ENCODE measurements at regions not wholly inside any gene's neighbourhood (a gene's known extent, or its start where the extent isn't known, plus 50 kb on each side); places are given as distances from the start of the nearest gene placed in this dataset.
"Not testable (repeated sequence)": the region's sequence is repeated elsewhere in the genome, so short reads cannot be mapped to it uniquely, and the experiment has no call there.

DNA sequence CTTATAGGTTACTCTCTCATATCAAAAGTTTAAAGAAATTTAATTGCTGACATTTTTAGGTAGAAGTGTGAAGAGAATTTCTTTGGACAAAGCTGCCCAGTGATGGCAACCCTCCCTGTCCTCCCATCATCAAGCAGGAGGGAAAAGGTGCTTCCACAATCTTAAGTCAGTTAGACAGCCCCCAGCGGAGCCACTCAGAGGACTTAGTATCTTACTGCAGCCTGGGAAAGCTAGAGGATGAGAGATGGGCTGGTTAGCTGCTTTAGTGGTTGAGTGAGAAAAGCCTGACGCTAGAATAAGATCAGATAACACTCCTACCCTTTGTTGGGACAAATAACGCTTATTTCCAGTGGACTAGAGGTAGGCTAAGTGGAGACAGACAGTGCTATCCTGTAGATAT lies 227.1 kb downstream of the RFPL4B start:
- no peak for DNase-seq (ENCODE audit: low read depth in 4 of 4, low spot score in 3 of 4)

DNA sequence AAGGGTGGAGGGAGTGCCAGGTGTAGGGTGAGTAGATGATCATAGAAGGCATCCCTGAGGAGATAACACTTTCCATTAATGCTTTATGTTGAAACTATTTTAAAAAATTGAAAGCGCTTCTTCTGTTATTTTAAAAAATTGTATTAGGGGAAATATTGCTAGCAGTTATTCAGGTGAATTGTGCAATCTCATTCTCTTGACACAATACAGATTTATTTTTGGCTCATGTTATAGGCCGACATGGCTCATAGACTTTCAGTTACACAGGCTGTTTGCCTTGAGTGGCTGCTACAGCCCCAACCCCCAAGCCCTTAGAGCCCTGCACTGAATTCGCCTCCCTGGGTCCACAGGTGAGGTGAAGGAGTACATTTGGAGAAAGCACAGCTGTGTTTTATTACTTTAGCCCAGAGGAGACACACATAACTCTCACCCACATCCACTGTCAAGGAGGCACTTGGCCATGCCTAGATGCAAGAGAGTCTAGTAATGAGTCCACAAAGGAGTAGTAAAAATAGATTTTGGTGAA lies 228.2 kb downstream of the RFPL4B start:
- DNase-seq (ENCODE audit: low read depth in 4 of 4, low spot score in 3 of 4): no peak

- no peak for DNase-seq (ENCODE audit: low read depth in 4 of 4, low spot score in 3 of 4)
These were observed 229.3 kb downstream of the RFPL4B start for GRCh38 chr6:112576423-112576822.

GRCh38 chr6:112579601-112580000 lies 232.5 kb downstream of the RFPL4B start:
- no peak for DNase-seq (ENCODE audit: low read depth in 4 of 4, low spot score in 3 of 4)

DNA sequence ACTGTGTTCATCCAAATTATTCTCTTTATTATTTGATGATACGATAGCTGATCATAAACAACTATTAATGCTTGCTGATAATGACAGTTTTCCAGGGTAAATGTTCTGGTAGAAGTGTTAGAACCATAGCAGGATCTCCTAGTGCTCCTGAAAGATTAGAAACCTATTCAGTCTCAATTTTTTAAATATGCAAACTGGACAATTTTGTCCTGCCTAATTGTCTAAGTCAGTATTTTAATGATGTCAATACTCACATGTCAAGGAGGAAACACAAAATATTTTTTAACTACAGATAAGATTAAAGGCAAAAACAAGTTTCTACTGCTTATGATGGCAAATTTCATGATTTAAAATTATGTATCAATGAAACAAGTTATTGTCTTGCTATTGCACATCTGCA lies 233.9 kb downstream of the RFPL4B start:
- no peak for DNase-seq (ENCODE audit: low read depth in 4 of 4, low spot score in 3 of 4)

DNA sequence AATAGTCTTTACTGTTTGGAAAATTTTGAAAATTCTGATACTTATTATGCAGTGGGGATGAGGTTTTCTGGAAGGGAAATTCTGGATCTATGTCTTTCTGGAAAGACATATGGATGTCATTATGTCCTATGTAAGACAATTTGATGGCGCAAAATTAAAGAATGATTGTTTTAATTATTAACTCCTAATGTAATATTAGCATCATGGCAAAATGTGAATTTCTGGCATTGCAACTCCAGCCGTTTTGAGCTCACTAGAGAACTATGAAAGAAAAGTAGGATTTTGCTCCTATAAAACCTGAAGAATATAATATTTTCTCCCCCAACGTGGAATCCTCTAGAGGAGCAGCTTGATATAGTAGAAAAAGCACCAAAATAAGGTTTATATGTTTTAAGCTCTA lies 243.2 kb downstream of the RFPL4B start:
- no peak for DNase-seq (ENCODE audit: low read depth in 4 of 4, low spot score in 3 of 4)

- no peak for DNase-seq (ENCODE audit: low read depth in 4 of 4, low spot score in 3 of 4)
These were observed 244.2 kb downstream of the RFPL4B start for GRCh38 chr6:112591329-112591728.

GRCh38 chr6:112592159-112592558 lies 245.0 kb downstream of the RFPL4B start:
- no peak for DNase-seq (ENCODE audit: low read depth in 4 of 4, low spot score in 3 of 4)

DNA sequence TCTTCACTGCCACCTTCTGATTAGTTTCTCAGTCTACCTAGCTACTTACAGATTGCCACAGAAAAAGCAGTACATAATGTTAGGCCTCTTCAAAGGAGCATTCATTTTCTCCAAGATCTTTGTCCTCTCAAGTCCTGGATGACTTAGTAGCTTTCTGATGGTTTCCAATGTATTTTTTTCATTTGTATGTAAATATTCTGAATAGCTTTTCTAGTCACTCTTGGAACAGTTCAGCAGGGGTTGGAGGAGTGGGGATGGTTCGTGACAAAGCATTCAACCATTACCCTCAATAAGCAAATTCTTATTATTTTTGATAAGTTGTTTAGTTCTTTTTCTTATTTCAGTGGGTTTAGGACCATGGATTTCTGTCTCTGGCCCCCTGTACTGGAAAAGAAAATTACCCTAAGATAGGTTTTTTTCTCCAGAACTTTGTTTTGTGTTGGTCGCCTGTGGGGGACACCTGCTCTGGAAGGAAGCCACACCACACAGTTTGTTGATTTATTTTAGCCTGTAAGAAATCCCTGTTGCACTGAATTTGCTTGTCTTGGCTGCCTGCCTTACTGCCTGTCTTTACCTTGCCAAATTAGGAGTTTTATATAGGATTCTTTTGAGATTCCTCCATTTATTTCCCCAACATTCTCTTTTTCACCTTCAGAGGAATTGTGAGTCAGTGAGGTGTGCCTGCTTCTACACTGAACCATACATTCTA lies 247.9 kb downstream of the RFPL4B start:
- no peak for DNase-seq (ENCODE audit: low read depth in 4 of 4, low spot score in 3 of 4)

DNA sequence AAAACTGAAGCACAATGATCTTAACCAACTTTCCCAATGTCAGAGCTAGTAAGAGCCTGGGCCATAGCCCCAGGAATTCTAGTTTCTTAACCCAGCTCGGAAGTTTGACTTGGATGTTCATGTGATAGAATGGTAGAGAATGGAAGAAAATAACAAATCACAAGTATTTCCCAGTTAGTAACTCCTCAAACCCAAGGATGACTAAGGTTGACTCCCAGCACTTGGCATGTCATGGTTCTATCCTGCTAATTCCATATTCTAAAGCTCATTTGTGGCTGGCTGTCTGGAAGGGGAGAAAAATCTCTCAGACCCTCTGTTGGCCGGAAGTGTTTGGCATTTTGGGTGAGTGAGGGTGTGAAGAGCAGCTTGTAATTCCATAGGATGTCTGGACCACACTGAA lies 248.7 kb downstream of the RFPL4B start:
- DNase-seq (ENCODE audit: low read depth in 4 of 4, low spot score in 3 of 4): no peak

- no peak for DNase-seq (ENCODE audit: low read depth in 4 of 4, low spot score in 3 of 4)
These were observed 250.0 kb downstream of the RFPL4B start for GRCh38 chr6:112597176-112597575.

DNA sequence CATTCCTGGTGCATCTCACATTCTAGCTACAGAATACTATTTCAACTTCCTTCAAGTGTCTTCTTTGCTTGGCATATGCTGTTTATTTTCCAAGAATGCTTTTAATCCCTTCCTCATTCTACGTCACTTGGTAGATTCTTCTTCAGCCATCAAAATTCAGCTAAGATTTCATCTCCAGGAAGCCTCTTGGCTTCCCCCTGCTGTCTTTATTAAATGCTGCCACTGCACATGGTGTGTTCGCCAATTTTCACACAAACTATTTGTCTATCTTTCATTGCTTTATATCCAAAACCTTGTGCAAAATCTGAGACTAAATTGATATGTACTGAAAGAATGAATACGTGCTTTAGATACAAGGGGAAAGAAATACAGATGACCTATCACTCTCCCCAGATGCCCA lies 253.0 kb downstream of the RFPL4B start:
- DNase-seq (ENCODE audit: low read depth in 4 of 4, low spot score in 3 of 4): no peak

DNA sequence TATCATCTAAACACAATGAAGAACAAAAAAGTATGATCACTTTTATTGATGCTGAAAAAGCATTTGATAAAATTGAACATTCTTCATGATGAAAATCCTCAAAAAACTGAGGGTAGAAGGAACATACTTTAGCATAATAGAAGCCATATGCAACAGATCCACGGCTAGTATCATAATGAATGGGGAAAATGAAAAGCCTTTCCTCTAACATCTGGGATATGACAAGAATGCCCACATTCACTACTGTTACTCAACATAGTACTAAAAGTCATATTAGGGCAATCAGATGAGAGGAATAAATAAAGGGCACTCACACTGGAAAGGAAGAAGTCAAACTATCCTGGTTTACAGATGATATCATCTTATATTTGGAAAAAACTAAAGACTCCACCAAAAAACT lies 256.6 kb downstream of the RFPL4B start:
- DNase-seq (ENCODE audit: low read depth in 4 of 4, low spot score in 3 of 4): no peak

DNA sequence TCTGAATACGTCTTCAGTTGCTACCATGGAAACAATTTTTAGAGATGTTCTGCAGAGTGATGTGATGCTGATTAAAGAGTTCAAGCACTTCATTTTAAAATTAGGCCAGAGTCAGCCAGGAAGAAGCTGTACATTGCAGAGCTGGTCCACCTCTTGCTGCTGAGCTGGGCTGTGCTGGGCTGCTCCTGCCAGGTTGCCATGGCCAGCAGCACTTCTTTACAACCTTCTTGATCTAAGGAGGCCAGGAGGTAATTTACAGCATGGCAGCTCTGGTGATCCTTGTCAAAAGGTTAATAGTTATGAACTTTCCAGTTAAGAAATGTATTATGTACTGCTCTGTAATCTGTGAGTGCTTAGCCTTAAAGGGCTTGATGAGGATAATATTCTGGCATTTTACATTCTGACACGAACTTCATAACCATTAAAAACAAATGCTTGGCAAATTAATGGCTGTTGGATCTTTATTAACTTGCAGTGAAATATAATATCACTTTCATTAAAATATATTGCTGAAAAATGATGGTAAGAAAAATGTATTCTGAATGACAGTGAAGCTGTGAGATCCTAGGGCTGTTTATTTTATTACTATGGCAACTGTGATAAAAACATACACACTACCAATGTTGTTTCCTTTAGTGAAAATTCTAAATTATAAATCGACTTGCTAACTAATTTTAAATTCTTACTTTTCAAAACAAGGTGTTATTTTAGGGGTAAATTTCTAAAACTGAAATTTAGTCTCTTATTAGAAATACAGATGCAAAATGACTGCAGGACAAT lies 259.7 kb downstream of the RFPL4B start:
- peak in 1 of 4 donors; percentile 2 for DNase-seq (ENCODE audit: low read depth in 4 of 4, low spot score in 3 of 4)

DNA sequence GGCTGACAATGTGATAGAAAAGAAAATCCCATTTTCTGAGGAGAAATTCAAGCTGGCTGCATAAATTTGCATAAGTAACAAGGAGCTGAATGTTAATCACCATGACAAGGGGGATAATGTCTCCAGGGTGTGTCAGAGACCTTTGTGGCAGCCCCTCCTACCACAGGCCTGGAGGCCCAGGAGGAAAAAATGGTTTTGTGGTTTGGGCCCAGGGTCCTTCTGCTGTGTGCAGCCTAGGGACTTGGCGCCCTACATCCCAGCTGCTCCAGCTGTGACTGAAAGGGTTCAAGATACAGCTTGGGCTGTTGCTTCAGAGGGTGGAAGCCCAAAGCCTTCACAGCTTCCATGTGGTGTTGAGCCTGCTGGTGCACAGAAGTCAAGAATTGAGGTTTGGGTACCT lies 261.8 kb downstream of the RFPL4B start:
- DNase-seq (ENCODE audit: low read depth in 4 of 4, low spot score in 3 of 4): not testable (repeated sequence)

GRCh38 chr6:112613410-112613809 lies 266.3 kb downstream of the RFPL4B start:
- DNase-seq (ENCODE audit: low read depth in 4 of 4, low spot score in 3 of 4): no peak

DNA sequence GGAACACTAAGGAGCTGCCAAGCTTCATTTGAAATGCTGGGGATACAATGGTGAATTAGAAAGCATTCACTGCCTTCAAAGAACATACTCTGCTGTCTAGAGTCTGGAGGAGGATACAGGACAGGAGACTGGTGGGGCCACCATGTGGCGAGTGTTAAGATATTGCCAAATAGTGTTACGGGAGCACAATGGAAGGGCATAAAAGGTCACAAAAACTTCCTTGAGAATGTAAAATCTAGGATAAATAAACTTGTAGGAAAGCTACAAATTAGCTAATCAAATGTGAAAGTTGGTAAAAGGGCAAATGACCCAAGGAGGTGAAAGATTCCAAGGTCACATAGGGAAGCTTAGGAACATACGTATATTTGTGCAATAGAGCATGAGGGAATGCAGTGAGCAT lies 271.7 kb downstream of the RFPL4B start:
- no peak for DNase-seq (ENCODE audit: low read depth in 4 of 4, low spot score in 3 of 4)

DNA sequence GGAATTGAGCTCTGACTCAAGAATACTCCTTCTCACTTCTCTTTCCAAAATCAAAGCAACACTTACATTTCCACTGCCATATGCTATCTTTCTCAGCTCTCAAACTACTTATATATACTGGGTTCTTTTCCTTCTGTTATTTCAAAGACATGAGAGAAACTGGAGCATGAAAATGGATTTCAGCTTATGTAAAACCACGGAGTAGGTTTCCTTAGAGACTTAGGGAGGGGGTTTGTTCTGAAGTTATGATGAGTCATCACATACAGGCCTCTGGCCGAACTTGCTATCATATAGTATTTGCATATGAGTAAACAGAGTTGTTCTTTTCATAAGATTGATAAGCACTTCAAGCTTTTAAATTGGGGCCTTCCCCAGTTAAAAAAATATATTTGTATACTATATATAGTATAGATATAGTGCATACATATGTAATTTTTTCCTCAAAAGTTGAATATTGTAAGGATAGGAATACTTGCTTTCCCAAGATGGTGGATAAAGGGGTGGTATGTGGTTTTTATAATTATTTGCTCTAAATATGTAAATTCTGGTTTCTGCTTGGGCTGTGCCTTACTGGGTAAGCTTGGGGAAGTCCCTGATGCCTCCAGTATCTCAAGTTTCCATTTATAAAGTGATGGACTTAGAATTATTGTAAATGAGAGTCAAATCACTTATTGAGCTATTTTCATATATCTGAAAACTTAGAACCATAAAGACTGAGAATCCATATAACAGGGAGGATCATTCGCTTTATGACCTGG lies 273.9 kb downstream of the RFPL4B start:
- DNase-seq (ENCODE audit: low read depth in 4 of 4, low spot score in 3 of 4): no peak

DNA sequence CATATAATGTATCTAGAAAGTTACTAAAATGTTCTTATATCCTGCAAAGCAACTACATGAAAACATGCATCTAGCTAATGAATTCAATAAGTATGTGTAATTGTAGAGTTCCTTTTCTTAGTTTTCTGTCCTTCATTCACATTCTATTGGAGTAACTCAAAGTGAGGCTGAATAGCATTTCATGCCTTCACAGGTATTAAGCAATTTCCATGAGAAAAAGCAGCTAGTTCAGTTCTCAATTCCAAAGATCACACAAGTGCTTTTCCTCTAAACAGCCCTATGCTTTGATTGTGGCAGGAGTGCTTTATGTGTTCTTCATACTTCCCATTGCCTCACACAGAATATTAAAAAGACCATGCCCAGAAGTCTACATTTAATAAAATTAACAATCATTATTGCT lies 274.9 kb downstream of the RFPL4B start:
- no peak for DNase-seq (ENCODE audit: low read depth in 4 of 4, low spot score in 3 of 4)

DNA sequence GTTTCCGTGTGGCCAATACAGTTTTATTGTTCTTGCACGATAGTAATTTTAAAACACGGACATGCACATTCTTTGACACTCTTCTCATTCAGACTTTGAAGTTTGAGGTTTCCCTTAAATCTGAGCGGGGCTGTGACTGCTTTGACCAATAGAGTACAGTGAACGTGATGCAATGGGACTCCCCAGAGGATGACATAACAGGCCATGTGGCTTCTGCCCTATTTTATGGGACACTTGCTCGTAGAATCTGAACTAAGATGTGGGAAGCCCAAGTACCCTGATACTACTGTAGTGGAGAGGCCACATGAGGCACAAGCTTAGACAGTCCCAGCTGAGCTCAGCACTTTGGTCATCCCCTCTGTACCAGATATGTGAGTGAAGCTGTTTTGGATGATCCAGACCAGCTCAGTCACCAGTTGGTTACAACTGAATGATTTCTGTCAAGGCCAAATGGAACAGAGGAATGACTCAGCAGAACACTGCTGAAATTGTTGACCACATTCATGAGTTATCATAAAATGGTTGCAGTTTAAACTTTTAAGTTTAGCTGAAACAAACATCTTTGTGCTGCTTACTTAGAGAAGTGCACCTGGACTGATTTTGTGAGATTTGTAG lies 279.4 kb downstream of the RFPL4B start:
- no peak for DNase-seq (ENCODE audit: low read depth in 4 of 4, low spot score in 3 of 4)

GRCh38 chr6:112634376-112634775 lies 287.2 kb downstream of the RFPL4B start:
- DNase-seq (ENCODE audit: low read depth in 4 of 4, low spot score in 3 of 4): no peak
